ENCODE measurements at regions not wholly inside any gene's neighbourhood (a gene's known extent, or its start where the extent isn't known, plus 50 kb on each side); places are given as distances from the start of the nearest gene placed in this dataset.

- CTCF ChIA-PET = no interaction called here
- no peaks in the 10 kb centered on the region for H3K4me1 Mint-ChIP-seq
- Histone ChIP-seq H3K36me3 (ENCODE audit: control insufficient read depth in 2 of 2, extremely low read depth in 1 of 2, insufficient read depth in 1 of 2, low read length in 1 of 2) (no peaks in the 10 kb centered on the region), H3K27ac (ENCODE audit: low read length) (no peak overlapping the region), H3K27me3 (replicated peaks in 1 of 2; ENCODE audit: control insufficient read depth in 2 of 2, extremely low read depth in 1 of 2, insufficient read depth in 2 of 2, low read length in 1 of 2) (no peaks in the 10 kb centered on the region), H3K4me1 (ENCODE audit: control insufficient read depth in 1 of 2, extremely low read depth in 1 of 2, insufficient read depth in 2 of 2, low read length in 2 of 2) (no peaks in the 10 kb centered on the region), H3K4me3 (ENCODE audit: control insufficient read depth in 1 of 2, extremely low read depth in 1 of 2, low read length in 1 of 2) (no peak overlapping the region), H3K9me3 (no peaks in the 10 kb centered on the region)
- no peak overlapping the region for H3K27ac Mint-ChIP-seq
- ATAC-seq (replicated peaks in 1 of 4) (no peak), DNase-seq (no peak)
- no peaks in the 10 kb centered on the region for H3K27me3 Mint-ChIP-seq
- POLR2A ChIA-PET = no interaction called here
- no peak overlapping the region for H3K4me3 Mint-ChIP-seq
- no peaks in the 10 kb centered on the region for H3K36me3 Mint-ChIP-seq
- H3K9me3 Mint-ChIP-seq = peaks cover 0 to 11% (median 4%) of the 10 kb centered on the region in 3 donors
Measured at GRCh38 chr16:52090080-52090479, 456.9 kb downstream of the TOX3 start.

- CTCF ChIA-PET = no interaction called here
- no peak for ATAC-seq (replicated peaks in 1 of 4)
- Mint-ChIP-seq H3K27ac (no peak overlapping the region), H3K27me3 (no peaks in the 10 kb centered on the region), H3K4me1 (no peaks in the 10 kb centered on the region), H3K9me3 (peaks cover 0 to 11% (median 4%) of the 10 kb centered on the region in 3 donors), H3K4me3 (no peak overlapping the region), H3K36me3 (no peaks in the 10 kb centered on the region)
- Histone ChIP-seq H3K9me3 (no peaks in the 10 kb centered on the region), H3K4me1 (ENCODE audit: control insufficient read depth in 1 of 2, extremely low read depth in 1 of 2, insufficient read depth in 2 of 2, low read length in 2 of 2) (no peaks in the 10 kb centered on the region), H3K27me3 (replicated peaks in 1 of 2; ENCODE audit: control insufficient read depth in 2 of 2, extremely low read depth in 1 of 2, insufficient read depth in 2 of 2, low read length in 1 of 2) (no peaks in the 10 kb centered on the region), H3K27ac (ENCODE audit: low read length) (no peak overlapping the region), H3K36me3 (ENCODE audit: control insufficient read depth in 2 of 2, extremely low read depth in 1 of 2, insufficient read depth in 1 of 2, low read length in 1 of 2) (no peaks in the 10 kb centered on the region), H3K4me3 (ENCODE audit: control insufficient read depth in 1 of 2, extremely low read depth in 1 of 2, low read length in 1 of 2) (no peak overlapping the region)
- WGBS (ENCODE audit: insufficient coverage) = 17% methylated on average over 1 of the region's 1 CpG
- no peak for DNase-seq
- POLR2A ChIA-PET = no interaction called here
Measured at GRCh38 chr16:52089476-52089875, 457.5 kb downstream of the TOX3 start.

- H3K9me3 ChIP-seq = no peaks in the 10 kb centered on the region
- H3K4me3 ChIP-seq (ENCODE audit: control insufficient read depth in 1 of 2, extremely low read depth in 1 of 2, low read length in 1 of 2) = no peak overlapping the region
- H3K4me1 ChIP-seq (ENCODE audit: control insufficient read depth in 1 of 2, extremely low read depth in 1 of 2, insufficient read depth in 2 of 2, low read length in 2 of 2) = no peaks in the 10 kb centered on the region
- ChIA-PET CTCF (no interaction called here), POLR2A (no interaction called here)
- H3K27ac ChIP-seq (ENCODE audit: low read length) = no peak overlapping the region
- WGBS (ENCODE audit: insufficient coverage) = no CpG with 5 or more reads among the region's 1 CpG
- Mint-ChIP-seq H3K27ac (no peak overlapping the region), H3K4me1 (no peaks in the 10 kb centered on the region), H3K36me3 (no peaks in the 10 kb centered on the region), H3K27me3 (no peaks in the 10 kb centered on the region), H3K9me3 (peaks cover 0 to 10% (median 4%) of the 10 kb centered on the region in 3 donors), H3K4me3 (no peak overlapping the region)
- no peak for DNase-seq
- H3K27me3 ChIP-seq (replicated peaks in 1 of 2; ENCODE audit: control insufficient read depth in 2 of 2, extremely low read depth in 1 of 2, insufficient read depth in 2 of 2, low read length in 1 of 2) = no peaks in the 10 kb centered on the region
- no peak for ATAC-seq (replicated peaks in 1 of 4)
- H3K36me3 ChIP-seq (ENCODE audit: control insufficient read depth in 2 of 2, extremely low read depth in 1 of 2, insufficient read depth in 1 of 2, low read length in 1 of 2) = no peaks in the 10 kb centered on the region
Measured at GRCh38 chr16:52086901-52087300, 460.0 kb downstream of the TOX3 start.

GRCh38 chr16:52078716-52079655 lies 468.0 kb downstream of the TOX3 start:
- H3K36me3 Mint-ChIP-seq = no peaks in the 10 kb centered on the region
- H3K4me1 Mint-ChIP-seq = no peaks in the 10 kb centered on the region
- no peak overlapping the region for H3K27ac ChIP-seq (ENCODE audit: low read length)
- H3K4me3 ChIP-seq (ENCODE audit: control insufficient read depth in 1 of 2, extremely low read depth in 1 of 2, low read length in 1 of 2) = no peak overlapping the region
- H3K36me3 ChIP-seq (ENCODE audit: control insufficient read depth in 2 of 2, extremely low read depth in 1 of 2, insufficient read depth in 1 of 2, low read length in 1 of 2) = no peaks in the 10 kb centered on the region
- ATAC-seq (replicated peaks in 1 of 4) (no peak), DNase-seq (no peak)
- ChIA-PET POLR2A (no interaction called here), CTCF (no interaction called here)
- no peaks in the 10 kb centered on the region for H3K27me3 Mint-ChIP-seq
- no peaks in the 10 kb centered on the region for H3K4me1 ChIP-seq (ENCODE audit: control insufficient read depth in 1 of 2, extremely low read depth in 1 of 2, insufficient read depth in 2 of 2, low read length in 2 of 2)
- peaks cover 2 to 14% (median 5%) of the 10 kb centered on the region in 3 donors for H3K9me3 Mint-ChIP-seq
- WGBS (ENCODE audit: insufficient coverage) = no CpG with 5 or more reads among the region's 3 CpGs
- H3K27me3 ChIP-seq (replicated peaks in 1 of 2; ENCODE audit: control insufficient read depth in 2 of 2, extremely low read depth in 1 of 2, insufficient read depth in 2 of 2, low read length in 1 of 2) = no peaks in the 10 kb centered on the region
- no peaks in the 10 kb centered on the region for H3K9me3 ChIP-seq
- H3K27ac Mint-ChIP-seq = no peak overlapping the region
- no peak overlapping the region for H3K4me3 Mint-ChIP-seq

- Histone ChIP-seq H3K9me3 (no peaks in the 10 kb centered on the region), H3K4me1 (ENCODE audit: control insufficient read depth in 1 of 2, extremely low read depth in 1 of 2, insufficient read depth in 2 of 2, low read length in 2 of 2) (no peaks in the 10 kb centered on the region), H3K27ac (ENCODE audit: low read length) (no peak overlapping the region), H3K27me3 (replicated peaks in 1 of 2; ENCODE audit: control insufficient read depth in 2 of 2, extremely low read depth in 1 of 2, insufficient read depth in 2 of 2, low read length in 1 of 2) (no peaks in the 10 kb centered on the region), H3K36me3 (ENCODE audit: control insufficient read depth in 2 of 2, extremely low read depth in 1 of 2, insufficient read depth in 1 of 2, low read length in 1 of 2) (no peaks in the 10 kb centered on the region), H3K4me3 (ENCODE audit: control insufficient read depth in 1 of 2, extremely low read depth in 1 of 2, low read length in 1 of 2) (no peak overlapping the region)
- ATAC-seq (replicated peaks in 1 of 4) (no peak), DNase-seq (no peak)
- CTCF ChIA-PET = no interaction called here
- POLR2A ChIA-PET = no interaction called here
- Mint-ChIP-seq H3K9me3 (peaks cover 2 to 14% (median 5%) of the 10 kb centered on the region in 3 donors), H3K27me3 (no peaks in the 10 kb centered on the region), H3K4me1 (no peaks in the 10 kb centered on the region), H3K4me3 (no peak overlapping the region), H3K27ac (no peak overlapping the region), H3K36me3 (no peaks in the 10 kb centered on the region)
- 95% methylated on average over 3 of the region's 5 CpGs for WGBS (ENCODE audit: insufficient coverage)
Measured at GRCh38 chr16:52077607-52078006, 469.3 kb downstream of the TOX3 start.

- Histone ChIP-seq H3K4me1 (ENCODE audit: control insufficient read depth in 1 of 2, extremely low read depth in 1 of 2, insufficient read depth in 2 of 2, low read length in 2 of 2) (no peaks in the 10 kb centered on the region), H3K27me3 (replicated peaks in 1 of 2; ENCODE audit: control insufficient read depth in 2 of 2, extremely low read depth in 1 of 2, insufficient read depth in 2 of 2, low read length in 1 of 2) (no peaks in the 10 kb centered on the region), H3K9me3 (no peaks in the 10 kb centered on the region), H3K36me3 (ENCODE audit: control insufficient read depth in 2 of 2, extremely low read depth in 1 of 2, insufficient read depth in 1 of 2, low read length in 1 of 2) (no peaks in the 10 kb centered on the region), H3K4me3 (ENCODE audit: control insufficient read depth in 1 of 2, extremely low read depth in 1 of 2, low read length in 1 of 2) (no peak overlapping the region), H3K27ac (ENCODE audit: low read length) (no peak overlapping the region)
- POLR2A ChIA-PET = interaction anchor here in 1 of 2 donors (0.6 kb wide), 1 partner anchor 42 kb away, joined by 4 read pairs; no protein-coding TSS in a partner anchor
- H3K36me3 Mint-ChIP-seq = no peaks in the 10 kb centered on the region
- peaks cover 2 to 14% (median 5%) of the 10 kb centered on the region in 3 donors for H3K9me3 Mint-ChIP-seq
- H3K4me3 Mint-ChIP-seq = no peak overlapping the region
- CTCF ChIA-PET = no interaction called here
- ATAC-seq (replicated peaks in 1 of 4) = no peak
- no peaks in the 10 kb centered on the region for H3K27me3 Mint-ChIP-seq
- no peaks in the 10 kb centered on the region for H3K4me1 Mint-ChIP-seq
- H3K27ac Mint-ChIP-seq = no peak overlapping the region
- no peak for DNase-seq
- no CpG with 5 or more reads among the region's 3 CpGs for WGBS (ENCODE audit: insufficient coverage)
Measured at GRCh38 chr16:52076801-52077201, 470.1 kb downstream of the TOX3 start.
